Osteocyte (in vitro differentiated cells): ENCODE measurements at regions not wholly inside any gene's neighbourhood (a gene's known extent, or its start where the extent isn't known, plus 50 kb on each side); places are given as distances from the start of the nearest gene placed in this dataset.

Experiments
- DNase-seq: peaks from one replicate; pipeline ENCODE4 v3.0.0; 2021; ENCODE audit warnings: mixed read lengths; ENCODE audit not compliant: unreplicated experiment; ENCODE audit errors: extremely low spot score
- H3K27ac Mint-ChIP-seq: one replicate; pipeline ENCODE4 v1.8.0; 2021; ENCODE audit warnings: mild to moderate bottlenecking, mixed read lengths; ENCODE audit not compliant: unreplicated experiment
- H3K27me3 Mint-ChIP-seq: one replicate; pipeline ENCODE4 v1.8.0; 2021; ENCODE audit warnings: mixed read lengths; ENCODE audit not compliant: unreplicated experiment
- H3K36me3 Mint-ChIP-seq: one replicate; pipeline ENCODE4 v1.8.0; 2021; ENCODE audit warnings: mixed read lengths; ENCODE audit not compliant: unreplicated experiment
- H3K4me1 Mint-ChIP-seq: one replicate; pipeline ENCODE4 v1.8.0; 2021; ENCODE audit warnings: mixed read lengths; ENCODE audit not compliant: unreplicated experiment
- H3K4me3 Mint-ChIP-seq: one replicate; pipeline ENCODE4 v1.8.0; 2021; ENCODE audit warnings: mild to moderate bottlenecking, moderate library complexity, mixed read lengths; ENCODE audit not compliant: unreplicated experiment
- H3K9me3 Mint-ChIP-seq: one replicate; pipeline ENCODE4 v1.8.0; 2021; ENCODE audit warnings: mixed read lengths; ENCODE audit not compliant: unreplicated experiment
- TF ChIP-seq, protein P1 (sequence below): fragments of 200-600 bp; sonication (generic); IDR thresholded peaks from 2 replicates; pipeline ENCODE4 v1.5.0; 2021; ENCODE audit warnings: antibody characterized with exemption, mild to moderate bottlenecking, moderate library complexity

DNA sequence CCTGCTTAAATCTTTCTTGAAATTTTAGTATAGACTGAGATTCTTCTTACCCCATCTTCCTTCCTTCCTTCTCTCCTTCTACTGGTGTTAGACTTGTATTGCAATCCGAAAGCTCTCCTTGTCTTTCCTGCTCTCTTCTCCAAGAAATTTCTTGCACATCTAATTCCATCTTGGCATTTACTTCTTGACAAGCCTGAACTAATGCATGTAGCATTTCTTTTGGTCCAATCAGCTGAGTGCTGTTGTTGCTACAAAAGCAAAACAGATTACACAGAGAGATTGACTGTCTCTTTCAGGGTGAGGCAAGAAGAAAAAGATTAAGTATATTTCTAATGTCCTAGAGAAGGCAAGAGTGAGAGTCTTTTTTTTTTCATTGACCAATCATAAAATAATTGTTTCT, 51.6 kb upstream of the MAP1B start:
- Mint-ChIP-seq H3K36me3 (no peaks in the 10 kb centered on the region), H3K27ac (no peak overlapping the region), H3K4me3 (no peak overlapping the region), H3K4me1 (no peaks in the 10 kb centered on the region), H3K27me3 (peaks cover 71% of the 10 kb centered on the region), H3K9me3 (peaks cover 4% of the 10 kb centered on the region)
- TF ChIP-seq, protein P1, sequence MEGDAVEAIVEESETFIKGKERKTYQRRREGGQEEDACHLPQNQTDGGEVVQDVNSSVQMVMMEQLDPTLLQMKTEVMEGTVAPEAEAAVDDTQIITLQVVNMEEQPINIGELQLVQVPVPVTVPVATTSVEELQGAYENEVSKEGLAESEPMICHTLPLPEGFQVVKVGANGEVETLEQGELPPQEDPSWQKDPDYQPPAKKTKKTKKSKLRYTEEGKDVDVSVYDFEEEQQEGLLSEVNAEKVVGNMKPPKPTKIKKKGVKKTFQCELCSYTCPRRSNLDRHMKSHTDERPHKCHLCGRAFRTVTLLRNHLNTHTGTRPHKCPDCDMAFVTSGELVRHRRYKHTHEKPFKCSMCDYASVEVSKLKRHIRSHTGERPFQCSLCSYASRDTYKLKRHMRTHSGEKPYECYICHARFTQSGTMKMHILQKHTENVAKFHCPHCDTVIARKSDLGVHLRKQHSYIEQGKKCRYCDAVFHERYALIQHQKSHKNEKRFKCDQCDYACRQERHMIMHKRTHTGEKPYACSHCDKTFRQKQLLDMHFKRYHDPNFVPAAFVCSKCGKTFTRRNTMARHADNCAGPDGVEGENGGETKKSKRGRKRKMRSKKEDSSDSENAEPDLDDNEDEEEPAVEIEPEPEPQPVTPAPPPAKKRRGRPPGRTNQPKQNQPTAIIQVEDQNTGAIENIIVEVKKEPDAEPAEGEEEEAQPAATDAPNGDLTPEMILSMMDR: no peak
- no peak for DNase-seq
